IPS-20b (cell line): ENCODE measurements at regions not wholly inside any gene's neighbourhood (a gene's known extent, or its start where the extent isn't known, plus 50 kb on each side); places are given as distances from the start of the nearest gene placed in this dataset.
"Not testable (repeated sequence)": the region's sequence is repeated elsewhere in the genome, so short reads cannot be mapped to it uniquely, and the experiment has no call there.

Experiments used
- H3K27ac ChIP-seq: one replicate; pipeline ENCODE4 v1.5.1; 2013; ENCODE audit warnings: low read length
- H3K27me3 ChIP-seq: 2 replicates; pipeline ENCODE4 v1.6.1; 2013; ENCODE audit warnings: mild to moderate bottlenecking, low read length, inconsistent platforms; ENCODE audit not compliant: insufficient read depth
- H3K36me3 ChIP-seq: 2 replicates; pipeline ENCODE4 v1.6.1; 2013; ENCODE audit warnings: low read depth, mild to moderate bottlenecking, inconsistent platforms, low read length, moderate library complexity; ENCODE audit not compliant: insufficient read depth
- H3K4me1 ChIP-seq: 2 replicates; pipeline ENCODE4 v1.6.1; 2013; ENCODE audit warnings: mild to moderate bottlenecking, control low read depth, inconsistent platforms, low read length, moderate library complexity; ENCODE audit not compliant: insufficient read depth
- H3K4me3 ChIP-seq: 2 replicates; pipeline ENCODE4 v1.5.1; 2013; ENCODE audit warnings: mild to moderate bottlenecking, low read length, inconsistent platforms
- H3K9ac ChIP-seq: 2 replicates; pipeline ENCODE4 v1.6.1; 2013; ENCODE audit warnings: low read depth, mild to moderate bottlenecking, inconsistent platforms, low read length, moderate library complexity
- H3K9me3 ChIP-seq: 2 replicates; pipeline ENCODE4 v1.6.1; 2013; ENCODE audit warnings: mild to moderate bottlenecking, low read depth, low read length, inconsistent platforms; ENCODE audit not compliant: insufficient read depth

DNA sequence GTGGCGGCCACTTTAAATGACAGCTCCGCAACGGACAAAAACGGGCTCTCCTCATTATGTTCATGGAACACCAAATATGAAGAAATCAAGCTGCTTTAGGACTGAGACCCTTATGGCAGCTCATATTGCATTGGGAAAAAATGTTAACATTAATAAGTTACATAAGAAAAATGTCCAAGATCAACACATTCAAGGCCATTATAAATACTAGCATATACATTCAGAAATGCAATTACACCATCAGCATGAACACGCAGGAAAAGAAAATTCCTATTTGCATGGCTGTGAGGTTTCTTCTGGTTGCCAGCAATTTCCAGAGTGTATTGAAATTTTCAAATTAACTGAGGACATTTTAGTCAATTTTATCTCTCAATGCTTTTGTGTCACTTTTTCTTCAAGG lies 374.1 kb upstream of the NRP1 start:
- Histone ChIP-seq H3K9me3 (no peaks in the 10 kb centered on the region), H3K9ac (no peak overlapping the region), H3K4me3 (no peak overlapping the region), H3K4me1 (no peaks in the 10 kb centered on the region), H3K36me3 (no peaks in the 10 kb centered on the region), H3K27me3 (no peaks in the 10 kb centered on the region), H3K27ac (no peak overlapping the region)

DNA sequence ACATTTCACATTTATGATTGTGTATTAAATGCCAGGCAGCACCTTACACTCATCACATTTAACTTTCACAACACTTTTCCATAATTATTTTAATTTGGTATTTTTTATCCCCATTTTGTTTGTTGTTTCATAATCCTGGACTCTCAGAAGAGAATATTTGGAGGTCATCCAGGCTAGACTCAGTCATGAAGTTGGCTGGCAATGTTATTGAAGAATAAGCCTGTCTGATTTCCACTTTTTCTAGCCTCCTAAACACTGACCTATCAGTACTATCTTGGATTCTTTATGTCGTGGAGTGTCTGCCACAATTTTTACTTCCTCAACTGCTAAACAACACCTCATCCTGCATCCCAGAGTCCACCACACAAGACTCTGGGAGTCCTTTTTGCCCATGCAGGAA lies 372.3 kb upstream of the NRP1 start:
- Histone ChIP-seq H3K9ac (no peak overlapping the region), H3K27me3 (no peaks in the 10 kb centered on the region), H3K27ac (no peak overlapping the region)

DNA sequence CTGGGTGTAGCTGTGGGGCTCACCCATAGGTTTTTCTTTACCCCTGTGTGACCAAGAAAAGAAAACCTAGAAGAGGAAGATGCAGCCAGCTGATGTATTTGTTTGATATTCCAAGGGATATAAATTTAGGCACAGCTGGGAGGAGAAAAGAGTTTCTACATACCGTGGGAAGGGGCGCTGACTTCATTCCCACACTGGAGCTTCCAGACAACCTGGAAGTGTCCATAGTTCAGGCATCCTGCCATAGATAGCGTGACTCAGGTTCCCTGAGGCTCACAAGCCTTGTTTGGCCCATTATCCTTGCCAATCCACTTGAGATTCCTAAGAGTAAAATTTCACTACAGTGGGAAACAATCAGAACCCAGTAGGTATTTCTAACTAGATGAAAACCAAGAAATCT lies 371.7 kb upstream of the NRP1 start:
- Histone ChIP-seq H3K27me3 (no peaks in the 10 kb centered on the region), H3K36me3 (no peaks in the 10 kb centered on the region), H3K9me3 (no peaks in the 10 kb centered on the region), H3K4me1 (no peaks in the 10 kb centered on the region), H3K27ac (no peak overlapping the region), H3K9ac (no peak overlapping the region), H3K4me3 (no peak overlapping the region)

More for the DNA sequence above, 372.3 kb upstream of the NRP1 start:
- no peaks in the 10 kb centered on the region for H3K36me3 ChIP-seq
- H3K9me3 ChIP-seq, result no peaks in the 10 kb centered on the region
- no peaks in the 10 kb centered on the region for H3K4me1 ChIP-seq
- H3K4me3 ChIP-seq, result no peak overlapping the region

DNA sequence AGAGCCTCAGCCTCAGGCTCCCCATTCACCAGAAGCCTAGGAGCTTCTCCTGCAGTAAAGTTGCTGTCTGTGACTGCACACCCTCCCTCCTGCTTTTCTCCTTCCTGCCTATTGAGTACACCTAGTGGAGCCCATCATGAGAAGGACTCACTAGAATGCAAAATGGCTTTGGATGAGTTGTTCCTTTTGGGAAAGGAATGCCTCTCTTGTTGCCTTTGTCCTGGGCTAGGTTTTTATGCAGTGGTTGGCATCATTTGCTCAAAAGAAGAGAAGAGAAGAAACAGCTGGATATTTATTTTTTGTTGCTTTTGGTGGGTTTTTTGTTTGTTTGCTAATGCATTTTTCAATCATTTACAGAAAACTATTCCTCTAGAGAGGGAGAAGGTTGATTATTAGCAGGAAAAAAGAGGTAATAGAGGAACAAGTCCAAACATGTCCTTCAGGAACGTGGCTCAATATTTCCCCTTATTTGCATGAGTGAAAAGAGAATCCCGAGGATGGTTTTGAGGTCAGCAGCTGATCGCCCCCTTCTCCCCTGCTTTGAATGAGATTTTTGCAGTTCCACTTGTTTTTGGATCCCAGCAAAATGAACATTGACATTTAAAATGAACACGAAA lies 369.9 kb upstream of the NRP1 start:
- H3K9ac ChIP-seq, result no peak overlapping the region
- no peak overlapping the region for H3K27ac ChIP-seq
- H3K4me1 ChIP-seq, result no peaks in the 10 kb centered on the region; the same call in 1 of the 2 replicates
- H3K9me3 ChIP-seq, result no peaks in the 10 kb centered on the region
- H3K4me3 ChIP-seq, result no peak overlapping the region
- no peaks in the 10 kb centered on the region for H3K27me3 ChIP-seq
- no peaks in the 10 kb centered on the region for H3K36me3 ChIP-seq

DNA sequence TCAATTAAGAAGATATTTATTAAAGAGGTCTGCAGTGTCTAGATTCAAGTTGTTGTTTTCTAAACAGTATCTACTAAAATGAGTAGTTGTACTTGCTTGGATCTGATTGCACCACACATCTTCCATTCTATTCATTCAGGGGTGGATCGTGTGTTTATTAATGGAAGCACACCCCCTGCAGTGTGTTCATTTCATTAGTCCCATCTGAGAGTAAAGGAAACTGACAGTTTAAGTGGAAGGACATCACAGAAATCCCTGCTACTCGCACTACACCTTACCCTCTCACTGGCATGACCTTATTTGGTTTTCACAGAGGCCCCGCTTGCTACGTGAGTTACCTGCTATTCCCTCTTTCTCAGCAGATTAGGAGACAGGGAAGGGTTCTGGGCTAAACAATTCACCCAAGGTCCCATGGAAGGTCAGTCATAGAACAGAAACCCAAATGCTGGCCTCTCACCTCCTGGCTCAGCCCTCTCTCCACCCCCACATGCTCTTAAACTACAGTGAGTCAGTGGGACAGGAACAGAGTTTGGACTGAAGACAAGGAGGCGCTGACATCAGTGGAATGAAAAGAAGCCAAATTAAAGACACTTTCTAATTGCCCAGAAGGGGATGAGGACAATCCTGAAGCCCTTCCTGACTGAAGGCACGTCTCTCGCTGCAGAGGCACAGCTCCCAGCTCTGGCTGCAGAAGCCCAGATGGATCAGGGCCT lies 369.2 kb upstream of the NRP1 start:
- no peak overlapping the region for H3K9ac ChIP-seq

DNA sequence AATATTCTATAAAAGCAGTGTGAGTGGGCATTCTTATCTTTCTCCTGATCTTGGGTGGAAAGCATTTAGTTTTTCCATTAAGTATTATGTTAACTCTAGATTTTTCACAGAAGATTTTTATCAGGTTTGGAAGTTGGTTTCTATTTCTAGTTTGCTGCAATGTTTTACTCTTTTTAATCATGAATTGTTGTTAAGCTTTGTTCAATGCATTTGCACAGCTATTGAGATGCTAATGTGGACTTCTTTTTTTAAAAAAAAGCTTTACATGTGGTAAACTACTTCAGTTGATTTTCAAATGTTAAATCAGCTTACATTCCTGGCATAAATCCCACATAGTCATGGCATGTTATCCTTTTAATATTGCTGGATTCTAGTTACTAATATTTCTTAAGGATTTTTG lies 363.6 kb upstream of the NRP1 start:
- peaks cover 13% of the 10 kb centered on the region; the same call in 1 of the 2 replicates for H3K4me1 ChIP-seq
- H3K9ac ChIP-seq, result peak overlapping the region; percentile 50; the same call in 1 of the 2 replicates
- no peaks in the 10 kb centered on the region for H3K27me3 ChIP-seq
- peak overlapping the region; percentile 44; the same call in 1 of the 2 replicates for H3K4me3 ChIP-seq
- no peaks in the 10 kb centered on the region for H3K36me3 ChIP-seq
- H3K9me3 ChIP-seq, result peaks cover 7% of the 10 kb centered on the region; the same call in 1 of the 2 replicates
- peak overlapping the region; percentile 76 for H3K27ac ChIP-seq

More for the DNA sequence above, 369.2 kb upstream of the NRP1 start:
- Histone ChIP-seq H3K4me1 (peaks cover 4% of the 10 kb centered on the region; the same call in 1 of the 2 replicates), H3K4me3 (no peak overlapping the region), H3K9me3 (no peaks in the 10 kb centered on the region), H3K27ac (no peak overlapping the region), H3K27me3 (no peaks in the 10 kb centered on the region), H3K36me3 (no peaks in the 10 kb centered on the region)

DNA sequence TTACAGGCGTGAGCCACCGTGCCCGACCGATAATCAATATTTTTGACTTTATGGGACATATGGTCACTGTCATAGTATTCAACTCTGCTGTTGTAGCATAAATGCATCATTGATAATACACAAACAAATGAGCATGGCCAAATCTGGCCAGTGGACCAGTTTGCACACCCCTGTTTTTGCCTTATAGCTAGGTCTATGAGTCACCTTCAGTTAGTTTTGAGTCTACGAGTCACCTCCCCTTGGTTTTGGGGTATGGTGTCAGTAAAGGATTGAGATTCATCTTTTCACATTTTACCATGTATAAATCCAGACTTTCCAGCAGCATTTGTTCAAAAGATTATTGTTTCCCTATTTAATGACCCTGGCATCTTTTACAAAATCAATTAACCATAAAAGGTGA lies 362.5 kb upstream of the NRP1 start:
- no peak overlapping the region for H3K27ac ChIP-seq
- no peak overlapping the region for H3K9ac ChIP-seq
- H3K4me3 ChIP-seq, result no peak overlapping the region
- peaks cover 13% of the 10 kb centered on the region; the same call in 1 of the 2 replicates for H3K4me1 ChIP-seq
- H3K9me3 ChIP-seq, result peaks cover 7% of the 10 kb centered on the region; the same call in 1 of the 2 replicates
- H3K27me3 ChIP-seq, result no peaks in the 10 kb centered on the region
- H3K36me3 ChIP-seq, result no peaks in the 10 kb centered on the region

DNA sequence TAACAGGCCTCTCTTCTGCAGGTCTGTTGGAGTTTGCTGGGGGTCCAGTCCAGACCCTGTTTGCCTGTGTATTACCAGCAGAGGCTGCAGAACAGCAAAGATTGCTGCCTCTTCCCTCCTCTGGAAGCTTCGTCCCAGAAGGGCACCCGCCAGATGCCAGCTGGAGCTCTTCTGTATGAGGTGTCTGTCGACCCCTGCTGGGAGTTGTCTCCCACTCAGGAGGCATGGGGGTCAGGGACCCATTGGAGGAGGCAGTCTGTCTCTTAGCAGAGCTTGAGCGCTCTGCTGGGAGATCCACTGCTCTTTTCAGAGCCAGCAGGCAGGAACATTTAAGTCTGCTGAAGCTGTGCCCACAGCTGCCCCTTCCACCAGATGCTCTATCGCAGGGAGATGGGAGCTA lies 361.1 kb upstream of the NRP1 start:
- Histone ChIP-seq H3K9me3 (peaks cover 8% of the 10 kb centered on the region; the same call in 1 of the 2 replicates), H3K27ac (no peak overlapping the region), H3K4me1 (peaks cover 13% of the 10 kb centered on the region; the same call in 1 of the 2 replicates), H3K27me3 (no peaks in the 10 kb centered on the region), H3K36me3 (no peaks in the 10 kb centered on the region), H3K4me3 (no peak overlapping the region), H3K9ac (no peak overlapping the region)

DNA sequence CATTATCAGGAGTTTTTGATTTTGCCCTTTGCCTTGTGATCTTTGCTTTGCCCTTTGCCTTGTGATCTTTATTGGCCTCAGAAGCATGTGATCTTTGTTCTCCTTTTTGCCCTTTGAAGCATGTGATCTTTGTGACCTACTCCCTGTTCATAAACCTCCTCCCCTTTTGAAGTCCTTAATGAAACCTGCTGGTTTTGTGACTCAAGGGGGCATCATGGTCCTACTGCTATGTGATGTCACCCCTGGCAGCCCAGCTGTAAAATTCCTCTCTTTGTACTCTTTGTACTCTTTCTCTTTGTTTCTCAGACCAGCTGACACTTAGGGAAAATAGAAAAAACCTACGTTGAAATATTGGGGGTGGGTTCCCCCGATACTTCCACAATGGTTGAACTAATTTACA lies 356.1 kb upstream of the NRP1 start:
- not testable (repeated sequence) for H3K9ac ChIP-seq, H3K4me3 ChIP-seq, H3K4me1 ChIP-seq, H3K27me3 ChIP-seq, H3K27ac ChIP-seq, H3K36me3 ChIP-seq
- H3K9me3 ChIP-seq, result peaks cover 18% of the 10 kb centered on the region

DNA sequence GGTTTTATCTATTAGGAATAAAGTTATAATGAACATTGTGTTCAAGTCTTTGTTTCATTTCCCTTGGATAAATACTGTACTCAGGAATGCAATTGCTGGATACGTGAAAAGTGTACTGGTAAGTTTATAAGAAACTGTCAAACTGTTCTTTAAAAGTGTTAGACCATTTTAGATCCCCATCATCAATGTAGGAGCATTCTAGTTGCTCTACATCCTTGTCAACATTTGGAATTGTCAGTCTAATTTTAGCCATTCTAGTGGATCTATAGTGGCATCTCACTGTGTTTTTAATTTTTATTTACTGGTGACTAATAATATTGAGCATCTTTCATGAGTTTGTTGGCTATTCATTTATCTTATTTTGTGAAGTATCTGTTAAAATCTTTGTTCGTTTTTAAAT lies 354.0 kb upstream of the NRP1 start:
- H3K27ac ChIP-seq, result no peak overlapping the region
- no peak overlapping the region for H3K4me3 ChIP-seq
- no peaks in the 10 kb centered on the region for H3K27me3 ChIP-seq
- H3K9me3 ChIP-seq, result peaks cover 18% of the 10 kb centered on the region
- H3K4me1 ChIP-seq, result no peaks in the 10 kb centered on the region
- no peak overlapping the region for H3K9ac ChIP-seq
- no peaks in the 10 kb centered on the region for H3K36me3 ChIP-seq

DNA sequence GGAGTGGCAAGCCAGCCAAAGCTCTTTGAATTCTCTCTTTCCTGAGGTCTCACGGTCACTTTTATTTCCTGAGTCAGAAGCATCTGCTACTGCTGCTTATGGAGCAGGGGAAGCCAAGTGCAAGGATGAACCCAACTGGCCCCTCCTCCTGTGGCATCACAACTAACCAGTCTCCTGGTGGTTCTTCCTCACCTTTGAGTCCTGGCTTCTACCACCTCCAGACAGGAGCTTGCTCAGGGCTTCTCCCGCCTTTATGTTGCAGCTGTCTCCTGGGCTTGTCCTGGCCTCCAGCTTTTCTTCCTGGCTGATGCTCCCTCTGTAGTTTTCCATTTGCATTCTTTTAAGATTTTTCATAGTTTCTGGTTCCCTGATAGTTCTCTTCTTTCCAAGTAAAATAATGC lies 349.7 kb upstream of the NRP1 start:
- Histone ChIP-seq H3K9me3 (peaks cover 6% of the 10 kb centered on the region; the same call in 1 of the 2 replicates), H3K27me3 (no peaks in the 10 kb centered on the region), H3K27ac (no peak overlapping the region)

DNA sequence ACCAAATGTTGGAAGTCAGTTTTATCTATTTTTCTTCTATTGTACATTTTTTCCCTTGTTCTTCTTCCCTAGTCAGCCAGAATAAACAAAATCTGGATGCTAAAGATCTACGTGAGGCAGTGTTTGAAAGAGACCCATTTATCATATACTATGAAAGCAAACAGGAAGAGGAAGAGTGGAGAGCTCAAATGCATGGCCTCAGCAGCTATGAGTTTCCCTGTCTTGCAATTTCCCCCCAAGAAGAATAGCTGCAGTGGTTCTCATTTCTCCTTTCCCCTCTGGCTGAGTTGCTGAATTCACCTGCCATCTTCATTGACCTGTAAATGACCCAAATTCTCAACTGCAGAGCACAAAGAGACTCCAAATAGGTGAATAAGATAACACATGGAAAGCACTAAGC lies 347.1 kb upstream of the NRP1 start:
- H3K4me1 ChIP-seq, result no peaks in the 10 kb centered on the region

More for the DNA sequence above, 349.7 kb upstream of the NRP1 start:
- H3K9ac ChIP-seq, result no peak overlapping the region
- H3K36me3 ChIP-seq, result no peaks in the 10 kb centered on the region
- no peaks in the 10 kb centered on the region for H3K4me1 ChIP-seq
- no peak overlapping the region for H3K4me3 ChIP-seq

More for the DNA sequence above, 347.1 kb upstream of the NRP1 start:
- Histone ChIP-seq H3K9ac (no peak overlapping the region), H3K4me3 (no peak overlapping the region), H3K27ac (no peak overlapping the region), H3K27me3 (no peaks in the 10 kb centered on the region), H3K36me3 (no peaks in the 10 kb centered on the region), H3K9me3 (peaks cover 6% of the 10 kb centered on the region; the same call in 1 of the 2 replicates)
